PFSK-1 (cell line): ENCODE measurements at regions not wholly inside any gene's neighbourhood (a gene's known extent, or its start where the extent isn't known, plus 50 kb on each side); places are given as distances from the start of the nearest gene placed in this dataset.

Experiments
- FOXP2 ChIP-seq: optimal IDR thresholded peaks from 2 replicates; pipeline ENCODE3; 2011; ENCODE audit warnings: borderline replicate concordance, control low read depth, inconsistent platforms; ENCODE audit not compliant: insufficient read depth; ENCODE audit errors: extremely low read length, extremely low read depth
- POLR2AphosphoS5 ChIP-seq: IDR thresholded peaks from 2 replicates; pipeline ENCODE4 v1.6.1; 2012; ENCODE audit warnings: low read depth, mild to moderate bottlenecking, control low read depth, low read length, moderate library complexity
- SIN3A ChIP-seq: IDR thresholded peaks from 2 replicates; pipeline ENCODE4 v1.6.1; 2012; ENCODE audit warnings: mild to moderate bottlenecking, low read length, moderate library complexity, borderline replicate concordance; ENCODE audit not compliant: insufficient read depth
- TAF1 ChIP-seq: IDR thresholded peaks from 2 replicates; pipeline ENCODE4 v1.6.1; 2012; ENCODE audit warnings: low read length, control low read depth, borderline replicate concordance; ENCODE audit not compliant: insufficient read depth
- TF ChIP-seq, protein P1 (sequence below), 2 experiments: IDR thresholded peaks; 2 replicates each; pipeline versions ENCODE4 v1.6.1 to v1.8.0; 2011 to 2012; ENCODE audit warnings: low read depth in 2 of 2, low read length in 2 of 2, control low read depth in 1 of 2, inconsistent platforms in 1 of 2, mild to moderate bottlenecking in 1 of 2, moderate library complexity in 1 of 2; ENCODE audit not compliant: insufficient read depth in 1 of 2

DNA sequence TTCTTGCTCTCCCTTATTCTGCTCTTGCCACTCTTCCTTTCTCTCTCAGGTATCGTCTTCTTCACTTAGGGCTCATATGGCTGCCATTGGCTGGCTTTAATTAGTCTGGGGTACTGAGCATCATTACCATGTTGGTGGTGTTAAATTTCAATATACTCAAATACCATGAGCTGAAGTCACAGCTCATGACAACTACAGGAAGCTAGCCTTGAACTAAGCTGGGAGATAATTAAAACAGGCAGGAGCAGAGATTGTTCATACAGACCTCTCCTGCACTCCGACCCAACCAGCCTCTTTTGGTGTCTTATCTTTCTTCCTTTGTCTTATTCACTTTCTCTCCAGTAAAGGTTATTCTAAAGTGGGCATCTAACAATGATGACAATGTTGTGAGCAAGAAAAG is 130.9 kb upstream of the BLID start:
- no peak for TF ChIP-seq POLR2AphosphoS5
- 0 out of 2 replicates have a peak, but pooled peaks have one; percentile 14 for TF ChIP-seq TAF1

DNA sequence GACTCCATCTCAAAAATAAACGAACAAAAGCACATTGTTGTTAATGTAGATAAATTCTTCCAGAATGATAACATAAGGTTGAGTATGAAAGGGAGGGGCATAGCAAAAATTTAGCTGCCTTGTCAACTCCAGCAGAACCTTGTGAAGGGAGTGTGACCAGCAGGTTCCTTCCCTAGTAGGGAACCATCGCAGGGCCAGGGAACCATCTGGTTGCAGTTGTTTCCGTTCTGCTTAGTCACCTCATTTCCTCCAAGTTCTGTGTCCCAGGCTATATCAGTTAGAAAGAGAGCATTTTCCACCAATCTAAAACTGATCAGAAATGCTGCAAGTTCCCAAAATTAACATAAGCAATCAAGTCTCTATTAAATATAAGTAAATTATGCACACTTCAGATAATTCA is 126.7 kb upstream of the BLID start:
- TF ChIP-seq FOXP2 (peak; percentile 24), POLR2AphosphoS5 (no peak), TAF1 (no peak), SIN3A (no peak)
- TF ChIP-seq, protein P1, sequence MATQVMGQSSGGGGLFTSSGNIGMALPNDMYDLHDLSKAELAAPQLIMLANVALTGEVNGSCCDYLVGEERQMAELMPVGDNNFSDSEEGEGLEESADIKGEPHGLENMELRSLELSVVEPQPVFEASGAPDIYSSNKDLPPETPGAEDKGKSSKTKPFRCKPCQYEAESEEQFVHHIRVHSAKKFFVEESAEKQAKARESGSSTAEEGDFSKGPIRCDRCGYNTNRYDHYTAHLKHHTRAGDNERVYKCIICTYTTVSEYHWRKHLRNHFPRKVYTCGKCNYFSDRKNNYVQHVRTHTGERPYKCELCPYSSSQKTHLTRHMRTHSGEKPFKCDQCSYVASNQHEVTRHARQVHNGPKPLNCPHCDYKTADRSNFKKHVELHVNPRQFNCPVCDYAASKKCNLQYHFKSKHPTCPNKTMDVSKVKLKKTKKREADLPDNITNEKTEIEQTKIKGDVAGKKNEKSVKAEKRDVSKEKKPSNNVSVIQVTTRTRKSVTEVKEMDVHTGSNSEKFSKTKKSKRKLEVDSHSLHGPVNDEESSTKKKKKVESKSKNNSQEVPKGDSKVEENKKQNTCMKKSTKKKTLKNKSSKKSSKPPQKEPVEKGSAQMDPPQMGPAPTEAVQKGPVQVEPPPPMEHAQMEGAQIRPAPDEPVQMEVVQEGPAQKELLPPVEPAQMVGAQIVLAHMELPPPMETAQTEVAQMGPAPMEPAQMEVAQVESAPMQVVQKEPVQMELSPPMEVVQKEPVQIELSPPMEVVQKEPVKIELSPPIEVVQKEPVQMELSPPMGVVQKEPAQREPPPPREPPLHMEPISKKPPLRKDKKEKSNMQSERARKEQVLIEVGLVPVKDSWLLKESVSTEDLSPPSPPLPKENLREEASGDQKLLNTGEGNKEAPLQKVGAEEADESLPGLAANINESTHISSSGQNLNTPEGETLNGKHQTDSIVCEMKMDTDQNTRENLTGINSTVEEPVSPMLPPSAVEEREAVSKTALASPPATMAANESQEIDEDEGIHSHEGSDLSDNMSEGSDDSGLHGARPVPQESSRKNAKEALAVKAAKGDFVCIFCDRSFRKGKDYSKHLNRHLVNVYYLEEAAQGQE (IDR thresholded peaks at IDR 0.05; ENCODE audit: insufficient read depth in 1 of 2, low read depth in 2 of 2, low read length in 2 of 2) = no peak

DNA sequence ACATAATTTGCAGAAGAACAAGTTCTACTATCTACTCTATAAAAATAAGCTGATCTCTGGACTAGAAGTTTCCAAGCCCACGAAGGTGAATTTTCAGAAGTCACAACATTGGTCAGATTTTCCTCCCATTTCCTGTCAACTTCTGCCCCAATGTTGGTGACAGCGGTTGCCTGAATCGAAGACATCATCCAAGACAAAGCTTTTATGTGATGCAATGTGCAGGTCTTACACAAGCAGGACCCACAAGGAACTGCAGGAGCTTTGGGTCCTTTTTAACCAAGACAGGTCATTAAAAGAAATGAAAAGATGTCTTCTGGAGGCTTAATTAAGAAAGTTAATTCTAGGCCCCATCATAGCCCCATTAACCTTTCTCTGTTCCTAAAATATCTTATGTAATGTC is 125.6 kb upstream of the BLID start:
- no peak for TF ChIP-seq POLR2AphosphoS5
- TF ChIP-seq SIN3A = no peak
- no peak for TF ChIP-seq FOXP2
- TF ChIP-seq, protein P1 (IDR thresholded peaks at IDR 0.05; ENCODE audit: insufficient read depth in 1 of 2, low read depth in 2 of 2, low read length in 2 of 2) = no peak
- no peak for TF ChIP-seq TAF1

DNA sequence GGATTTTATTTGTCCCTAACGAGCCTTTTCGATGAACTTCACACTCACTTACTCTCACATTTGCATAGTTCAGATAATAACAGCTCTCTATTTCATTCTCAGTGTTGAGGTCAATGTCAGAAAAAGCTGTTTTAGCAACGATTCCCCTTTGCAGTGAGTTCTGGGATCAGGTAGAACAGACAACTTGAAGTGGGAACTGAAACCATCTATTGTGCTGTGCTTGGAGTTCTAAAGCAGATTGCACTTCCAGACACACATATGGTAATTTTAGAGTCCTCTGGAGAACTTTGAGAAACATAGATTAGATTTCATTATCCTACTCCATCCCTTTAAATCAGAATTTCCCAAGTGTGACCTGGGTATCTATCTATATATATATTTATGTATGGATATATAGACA is 124.6 kb upstream of the BLID start:
- TF ChIP-seq, protein P1 (IDR thresholded peaks at IDR 0.05; ENCODE audit: insufficient read depth in 1 of 2, low read depth in 2 of 2, low read length in 2 of 2) = no peak
- TF ChIP-seq POLR2AphosphoS5 = no peak
- TF ChIP-seq SIN3A = no peak
- TF ChIP-seq TAF1 = no peak
- TF ChIP-seq FOXP2 = no peak

DNA sequence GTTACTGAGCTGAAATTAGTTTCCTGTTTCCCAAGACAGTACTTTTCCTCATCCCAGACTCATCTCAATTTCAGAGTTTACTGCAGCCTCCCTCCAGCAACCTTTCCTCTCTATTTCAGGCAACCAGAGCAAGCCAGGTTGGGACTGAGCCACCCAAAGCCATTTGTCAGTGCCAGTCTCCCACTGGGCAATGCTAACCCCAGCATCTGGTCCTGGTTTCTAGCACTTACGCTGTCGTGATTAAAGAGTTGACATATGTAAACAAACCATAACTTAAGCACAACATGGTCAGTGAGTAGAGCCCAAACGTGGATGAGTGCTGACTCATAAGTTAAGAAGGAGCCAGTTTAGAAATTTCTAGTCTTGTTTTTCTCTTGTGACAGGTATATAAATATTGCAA is 119.6 kb upstream of the BLID start:
- TF ChIP-seq FOXP2 = peak; percentile 94
- no peak for TF ChIP-seq TAF1
- TF ChIP-seq, protein P1 (IDR thresholded peaks at IDR 0.05; ENCODE audit: insufficient read depth in 1 of 2, low read depth in 2 of 2, low read length in 2 of 2) = no peak

DNA sequence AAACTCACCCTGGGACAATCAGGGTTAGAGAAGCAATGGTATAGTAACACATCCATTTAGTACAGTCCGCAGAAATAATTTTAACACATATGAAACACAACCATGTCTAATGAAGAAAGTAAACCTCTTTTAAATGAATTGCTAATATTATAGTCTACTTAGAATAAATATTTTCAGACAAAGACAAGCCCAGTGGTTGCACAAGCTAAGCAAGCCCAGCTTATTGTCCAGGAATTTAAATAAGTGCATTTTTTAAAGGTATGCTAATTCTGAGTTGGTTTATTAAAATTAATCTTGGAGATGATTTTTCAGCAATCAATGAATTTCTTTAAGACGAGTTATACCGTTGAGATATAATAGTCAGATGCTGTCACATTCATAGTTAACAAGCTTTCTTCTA is 118.8 kb upstream of the BLID start:
- no peak for TF ChIP-seq FOXP2
